K562 (cell line): ENCODE measurements at regions not wholly inside any gene's neighbourhood (a gene's known extent, or its start where the extent isn't known, plus 50 kb on each side); places are given as distances from the start of the nearest gene placed in this dataset.

Experiments
- ATAC-seq: fragments of 200-7000 bp; cut with Tn5 transposase; 3 replicates; pipeline ENCODE4 v1.9.1; 2020; ENCODE audit warnings: moderate library complexity
- BruUV-seq: library from RNA; stranded (reverse); fragments of 400-500 nt; replicated peaks from 2 replicates; lab custom pipeline; 2021; lab: Mats Ljungman, UMichigan
- CTCF ChIA-PET: fragments of 300-600 bp; formaldehyde crosslinking; extraction: SDS; loops from one replicate; lab custom pipeline; 2021; ENCODE audit warnings: low intra/inter-chr PET ratio; lab: Yijun Ruan, JAX
- POLR2A ChIA-PET: fragments of 300-600, 350-650 bp; sonication (Branson Sonifier 250); formaldehyde crosslinking; extraction: SDS; loops from one replicate; lab custom pipeline; 2021; ENCODE audit warnings: antibody characterized with exemption, inconsistent platforms; lab: Yijun Ruan, JAX
- DNase-seq, 4 experiments: peaks; one replicate each; pipeline versions ENCODE4 v3.0.0 to v3.0.0-alpha.2; 2011 to 2018; ENCODE audit warnings: low spot score in 3 of 4, mixed read lengths in 3 of 4; ENCODE audit errors: extremely low read depth in 1 of 4
- FAIRE-seq: peaks from 2 replicates; lab custom pipeline; 2011; peaks lifted over from hg19 to GRCh38; lab: Jason Lieb, UNC
- H2AFZ ChIP-seq: 2 replicates; pipeline ENCODE4 v1.6.0; 2011; ENCODE audit warnings: low read depth, low read length, control low read depth, inconsistent platforms
- H3K27ac ChIP-seq: fragments of 200-600 bp; 3 replicates; pipeline ENCODE4 v1.8.0; 2011; ENCODE audit warnings: low read depth, mild to moderate bottlenecking, control low read depth, inconsistent platforms, low read length, moderate library complexity, mixed read lengths; ENCODE audit errors: extremely low read depth
- H3K27me3 ChIP-seq, 2 experiments: fragments of 300-600 bp in 1 of 2; 2 replicates in 1 of 2; 3 replicates in 1 of 2; pipeline versions ENCODE4 v1.6.0 to v1.8.0; 2011; ENCODE audit warnings: inconsistent platforms in 2 of 2, low read length in 2 of 2, mild to moderate bottlenecking in 1 of 2, mixed read lengths in 1 of 2, moderate library complexity in 1 of 2; ENCODE audit not compliant: control insufficient read depth in 2 of 2, insufficient read depth in 2 of 2
- H3K36me3 ChIP-seq: fragments of 300-600 bp; 3 replicates; pipeline ENCODE4 v1.8.0; 2011; ENCODE audit warnings: mild to moderate bottlenecking, low read length, inconsistent platforms; ENCODE audit not compliant: control insufficient read depth, insufficient read depth
- H3K4me1 ChIP-seq, 2 experiments: fragments of 200-600 bp in 1 of 2; replicated peaks in 1 of 2; 2 replicates in 1 of 2; 3 replicates in 1 of 2; pipeline versions ENCODE4 v1.5.1 to v1.8.0; 2011; ENCODE audit warnings: inconsistent platforms in 2 of 2, low read length in 2 of 2, mild to moderate bottlenecking in 1 of 2, mixed read lengths in 1 of 2, moderate library complexity in 1 of 2; ENCODE audit not compliant: control insufficient read depth in 2 of 2, insufficient read depth in 2 of 2
- H3K4me2 ChIP-seq: 2 replicates; pipeline ENCODE4 v1.6.1; 2011; ENCODE audit warnings: low read length, control low read depth, inconsistent platforms, mixed read lengths; ENCODE audit not compliant: insufficient read depth
- H3K4me3 ChIP-seq: fragments of 200-600 bp; sonication (generic), shearing (Covaris generic); 2 replicates; pipeline ENCODE4 v1.5.1; 2016; ENCODE audit warnings: control low read depth, inconsistent platforms
- H3K79me2 ChIP-seq: fragments of 200-600 bp; 3 replicates; pipeline ENCODE4 v1.8.0; 2011; ENCODE audit warnings: low read length, inconsistent platforms; ENCODE audit not compliant: control insufficient read depth, insufficient read depth
- H3K9ac ChIP-seq, 2 experiments: 2 replicates each; pipeline versions ENCODE4 v1.6.0 to v1.6.1; 2011; ENCODE audit warnings: low read depth in 2 of 2, low read length in 2 of 2, control low read depth in 1 of 2, inconsistent platforms in 1 of 2, mild to moderate bottlenecking in 1 of 2, mixed read lengths in 1 of 2; ENCODE audit not compliant: insufficient read depth in 1 of 2
- H3K9me1 ChIP-seq: one replicate; pipeline ENCODE4 v1.6.0; 2011; ENCODE audit warnings: inconsistent platforms, mild to moderate bottlenecking, low read length, moderate library complexity; ENCODE audit not compliant: control insufficient read depth, insufficient read depth
- H3K9me3 ChIP-seq: replicated peaks from 2 replicates; pipeline ENCODE4 v1.5.1; 2011; ENCODE audit warnings: low read depth, low read length, inconsistent platforms; ENCODE audit not compliant: control insufficient read depth, insufficient read depth
- H4K20me1 ChIP-seq: replicated peaks from 2 replicates; pipeline ENCODE4 v1.6.1; 2011; ENCODE audit warnings: low read length, inconsistent platforms, mixed read lengths; ENCODE audit not compliant: control insufficient read depth, insufficient read depth
- CHD1 ChIP-seq: fragments of 200-600 bp; sonication (generic); IDR thresholded peaks from one replicate; pipeline ENCODE4 v1.6.1; 2012; ENCODE audit warnings: mild to moderate bottlenecking, moderate library complexity, low read length, inconsistent platforms
- GTF2E2 ChIP-seq: fragments of 200-800 bp; sonication (Bioruptor generic); IDR thresholded peaks from 2 replicates; pipeline ENCODE4 v1.6.1; 2016; ENCODE audit warnings: missing genetic modification characterization, missing compliant biosample characterization
- HDAC3 ChIP-seq: fragments of 450-650 bp; IDR thresholded peaks from 2 replicates; pipeline ENCODE4 v1.6.1; 2018; ENCODE audit warnings: borderline replicate concordance, mild to moderate bottlenecking, moderate library complexity; ENCODE audit not compliant: partially characterized antibody
- POLR2AphosphoS5 ChIP-seq: IDR thresholded peaks from 2 replicates; pipeline ENCODE4 v1.6.1; 2011; ENCODE audit warnings: mild to moderate bottlenecking, low read depth, low read length, moderate library complexity; ENCODE audit not compliant: control insufficient read depth, insufficient read depth
- SETDB1 ChIP-seq: IDR thresholded peaks from one replicate; pipeline ENCODE4 v1.6.1; 2012; ENCODE audit warnings: low read length, control low read depth, inconsistent platforms
- STAT5A ChIP-seq: IDR thresholded peaks from 2 replicates; pipeline ENCODE4 v1.6.1; 2012; ENCODE audit warnings: low read length, inconsistent platforms, borderline replicate concordance
- SUPT5H ChIP-seq: fragments of 450-650 bp; IDR thresholded peaks from 2 replicates; pipeline ENCODE4 v1.6.1; 2016
- TCF7L2 ChIP-seq: fragments of 150-350 bp; IDR thresholded peaks from 2 replicates; pipeline ENCODE4 v1.6.1; 2016; ENCODE audit warnings: low read depth, mild to moderate bottlenecking, low read length, moderate library complexity
- TCFL5 ChIP-seq: fragments of 250-450 bp; sonication (Bioruptor Pico); conservative IDR thresholded peaks from 2 replicates; pipeline ENCODE4 v1.6.1; 2021; ENCODE audit warnings: mild to moderate bottlenecking, moderate library complexity, matching md5 sums
- ZBTB12 ChIP-seq: fragments of 250-450 bp; sonication (Bioruptor Pico); IDR thresholded peaks from 2 replicates; pipeline ENCODE4 v1.4.0; 2020
- WGBS: fragments of 100-300 bp; shearing (Covaris generic); methylation state at CpG from one replicate; pipeline ENCODE4 v1.1.6; 2016; ENCODE audit warnings: low coverage, mixed read lengths; ENCODE audit not compliant: insufficient coverage; ENCODE audit errors: missing lambda C conversion rate; 5-methylcytosine and 5-hydroxymethylcytosine counted together
- in situ Hi-C: fragments of 300-500 bp; cut with MboI; formaldehyde crosslinking; loops from 4 replicates; pipeline ENCODE4 v1.15.0; 2018; ENCODE audit warnings: inconsistent platforms, mixed read lengths
- intact Hi-C: fragments of 100-400 bp; cut with micrococcal nuclease; formaldehyde crosslinking; loops from 2 replicates; pipeline ENCODE4 v1.14.2; 2022
- TF ChIP-seq, protein P1 (sequence below): fragments of 250-450 bp; sonication (Bioruptor Pico); IDR thresholded peaks from 2 replicates; pipeline ENCODE4 v1.8.0; 2022; ENCODE audit warnings: inconsistent platforms, mild to moderate bottlenecking, moderate library complexity, borderline replicate concordance

DNA sequence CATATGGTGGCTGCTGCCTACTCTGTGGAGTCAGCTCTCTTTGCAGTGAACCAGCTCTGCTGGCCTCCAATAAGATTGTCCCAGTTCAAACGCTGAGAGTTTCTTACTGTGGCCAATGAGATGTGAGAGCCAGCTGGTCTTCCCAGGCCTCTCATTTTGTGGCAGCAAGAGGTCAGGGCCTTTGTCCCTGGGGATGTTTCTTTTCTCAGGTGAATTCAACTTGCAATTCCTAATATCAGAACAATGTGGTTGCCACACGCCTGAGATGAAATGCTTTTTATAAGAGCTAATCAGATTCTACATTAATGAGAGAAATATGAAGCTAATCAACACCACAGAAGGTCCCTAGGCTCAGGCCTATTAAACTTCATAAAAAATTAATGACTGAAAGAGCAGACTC, 660.1 kb upstream of the CAMK1G start:
- Histone ChIP-seq H3K9ac (no peak overlapping the region), H3K4me1 (no peaks in the 10 kb centered on the region), H3K79me2 (no peaks in the 10 kb centered on the region), H3K27ac (no peak overlapping the region), H3K36me3 (no peaks in the 10 kb centered on the region), H4K20me1 (no peaks in the 10 kb centered on the region), H3K4me3 (no peak overlapping the region), H2AFZ (no peak overlapping the region), H3K27me3 (no peaks in the 10 kb centered on the region), H3K4me2 (no peak overlapping the region), H3K9me3 (0 out of 2 replicates have a peak, but pooled peaks cover 1% of the 10 kb centered on the region), H3K9me1 (no peaks in the 10 kb centered on the region)
- no peak for FAIRE-seq
- intact Hi-C loops (no loop called here), in situ Hi-C loops (no loop called here)
- TF ChIP-seq CHD1 (no peak), ZBTB12 (CRISPR knock-in tag) (no peak), SETDB1 (no peak), TCF7L2 (no peak), STAT5A (no peak), HDAC3 (no peak), SUPT5H (no peak), GTF2E2 (tag) (no peak), POLR2AphosphoS5 (no peak), TCFL5 (CRISPR knock-in tag) (no peak)
- TF ChIP-seq, protein P1, sequence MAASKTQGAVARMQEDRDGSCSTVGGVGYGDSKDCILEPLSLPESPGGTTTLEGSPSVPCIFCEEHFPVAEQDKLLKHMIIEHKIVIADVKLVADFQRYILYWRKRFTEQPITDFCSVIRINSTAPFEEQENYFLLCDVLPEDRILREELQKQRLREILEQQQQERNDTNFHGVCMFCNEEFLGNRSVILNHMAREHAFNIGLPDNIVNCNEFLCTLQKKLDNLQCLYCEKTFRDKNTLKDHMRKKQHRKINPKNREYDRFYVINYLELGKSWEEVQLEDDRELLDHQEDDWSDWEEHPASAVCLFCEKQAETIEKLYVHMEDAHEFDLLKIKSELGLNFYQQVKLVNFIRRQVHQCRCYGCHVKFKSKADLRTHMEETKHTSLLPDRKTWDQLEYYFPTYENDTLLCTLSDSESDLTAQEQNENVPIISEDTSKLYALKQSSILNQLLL (CRISPR knock-in tag), result no peak
- DNase-seq, result no peak
- CTCF ChIA-PET, result no interaction called here
- POLR2A ChIA-PET, result no interaction called here
- no TSS peak for BruUV-seq
- no peak for ATAC-seq
- WGBS, result 0% methylated on average over 2 of the region's 2 CpGs
